SHP77 (cell line): ENCODE measurements at regions not wholly inside any gene's neighbourhood (a gene's known extent, or its start where the extent isn't known, plus 50 kb on each side); places are given as distances from the start of the nearest gene placed in this dataset.
"Not testable (repeated sequence)": the region's sequence is repeated elsewhere in the genome, so short reads cannot be mapped to it uniquely, and the experiment has no call there.

ENCODE experiments used
- DNase-seq, 2 experiments: peaks; one replicate each; lab custom pipeline; 2025; lab: John Stamatoyannopoulos, UW

DNA sequence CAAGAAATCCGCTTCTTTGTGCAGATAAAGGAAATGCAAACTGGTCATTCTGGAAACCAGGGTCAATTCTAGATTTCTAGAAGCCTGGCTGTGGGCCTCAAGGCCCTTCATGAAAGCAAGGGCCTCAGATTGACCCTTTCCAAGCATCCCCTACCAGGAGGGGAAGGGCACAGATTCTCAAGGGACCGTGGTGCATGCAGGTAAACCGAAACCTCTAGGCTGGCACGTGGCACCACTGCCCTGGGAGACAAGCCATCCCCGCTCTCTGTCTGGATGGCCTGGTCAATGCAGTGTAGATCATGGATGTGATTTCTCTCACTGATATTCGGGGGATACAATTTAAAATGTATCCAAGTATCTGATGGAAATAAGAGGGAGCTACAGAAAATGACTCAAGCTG, 69.4 kb downstream of the TOMM20 start:
- DNase-seq = no peak

GRCh38 chr1:235058695-235059094, 69.9 kb downstream of the TOMM20 start:
- no peak for DNase-seq

- DNase-seq = no peak
Measured at GRCh38 chr1:235057385-235058306, 71.0 kb downstream of the TOMM20 start.

DNA sequence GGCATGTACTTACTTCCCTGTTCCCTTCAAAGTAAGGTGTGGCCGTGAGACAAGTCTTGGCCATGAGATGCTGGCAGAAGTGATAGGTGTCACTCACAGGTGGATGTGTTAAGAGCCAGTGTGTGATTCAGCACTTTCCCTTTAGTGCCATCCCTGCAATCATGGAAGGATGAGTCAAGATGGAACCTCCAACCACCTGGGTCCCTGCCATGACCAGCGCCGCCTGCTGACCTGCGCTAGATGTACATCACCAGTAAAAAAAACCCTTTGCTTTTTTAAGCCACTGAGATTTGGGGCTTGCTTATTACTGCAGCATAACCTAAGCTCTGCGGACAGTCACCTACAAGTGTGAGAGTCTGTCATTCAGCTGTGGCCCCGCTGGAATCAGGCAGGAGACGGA, 71.7 kb downstream of the TOMM20 start:
- no peak for DNase-seq

GRCh38 chr1:235054936-235055335, 73.7 kb downstream of the TOMM20 start:
- DNase-seq = no peak

GRCh38 chr1:235054466-235054865, 74.2 kb downstream of the TOMM20 start:
- no peak for DNase-seq

- DNase-seq = no peak
Measured at GRCh38 chr1:235052067-235053008, 76.3 kb downstream of the TOMM20 start.

GRCh38 chr1:235051521-235051920, 77.1 kb downstream of the TOMM20 start:
- peak; percentile 33 to 69 for DNase-seq

- peak; percentile 29 to 35 for DNase-seq
Measured at GRCh38 chr1:235050911-235051360, 77.7 kb downstream of the TOMM20 start.

DNA sequence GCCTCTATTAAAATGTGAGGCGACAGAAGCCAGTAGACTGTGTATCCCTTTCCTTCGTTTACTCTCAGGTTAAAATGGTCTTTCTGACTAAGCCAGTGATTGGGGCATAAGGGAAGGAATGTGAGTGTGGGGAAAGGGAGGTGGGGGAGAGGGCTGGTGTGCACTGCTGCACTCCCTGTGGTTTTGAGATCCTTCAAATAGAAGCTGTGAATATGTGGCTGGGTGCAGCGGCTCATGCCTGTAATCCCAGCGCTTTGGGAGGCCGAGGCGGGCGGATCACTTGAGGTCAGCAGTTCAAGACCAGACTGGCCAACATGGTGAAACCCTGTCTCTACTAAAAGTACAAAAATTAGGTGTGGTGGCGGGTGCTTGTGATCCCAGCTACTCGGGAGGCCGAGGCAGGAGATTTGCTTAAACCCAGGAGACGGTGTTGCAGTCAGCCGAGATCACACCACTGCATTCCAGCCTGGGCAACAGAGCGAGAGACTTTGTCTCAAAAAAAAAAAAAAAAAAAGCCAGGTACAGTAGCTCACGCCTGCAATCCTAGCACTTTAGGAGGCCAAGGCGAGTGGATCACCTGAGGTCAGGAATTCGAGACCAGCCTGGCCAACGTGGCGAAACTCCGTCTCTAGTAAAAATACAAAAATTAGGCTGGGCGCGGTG, 78.8 kb downstream of the TOMM20 start:
- not testable (repeated sequence) for DNase-seq

GRCh38 chr1:235049217-235049616, 79.4 kb downstream of the TOMM20 start:
- DNase-seq = no peak

- no peak for DNase-seq
Measured at GRCh38 chr1:235047331-235047871, 81.2 kb downstream of the TOMM20 start.

DNA sequence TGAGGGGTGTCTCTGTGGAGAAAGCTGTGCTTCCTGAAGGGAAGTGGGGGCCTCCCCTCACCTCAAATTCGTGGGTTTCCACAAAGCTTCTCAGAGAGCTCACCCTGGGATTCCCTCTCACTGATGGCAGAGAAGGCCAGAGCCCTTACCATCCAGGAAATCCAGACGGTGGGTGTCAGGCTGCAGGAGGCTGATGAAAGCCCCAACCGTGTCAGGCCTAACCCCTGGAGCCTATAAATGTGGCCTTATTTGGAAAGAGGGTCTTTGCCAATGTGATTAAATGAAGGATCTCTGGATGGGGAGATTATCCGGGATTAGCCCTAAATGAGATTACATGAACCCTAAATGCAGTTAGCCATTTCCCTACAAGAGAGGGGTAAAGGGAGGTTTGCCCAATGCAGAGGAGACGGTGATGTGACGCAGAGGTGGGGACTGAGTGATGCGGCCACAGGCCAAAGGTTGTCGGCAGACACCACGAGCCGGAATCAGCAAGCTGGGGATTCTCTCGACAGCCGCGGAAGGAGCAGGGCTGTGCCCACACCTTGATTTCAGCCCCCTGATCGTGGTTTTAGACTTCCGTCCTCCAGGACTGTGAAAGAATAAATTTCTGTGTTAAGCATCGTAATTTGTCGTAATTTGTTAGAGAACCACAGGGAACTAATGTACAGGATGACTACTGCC, 82.6 kb downstream of the TOMM20 start:
- no peak for DNase-seq

- DNase-seq = no peak
Measured at GRCh38 chr1:235045034-235045690, 83.5 kb downstream of the TOMM20 start.

GRCh38 chr1:235043234-235043633, 85.4 kb downstream of the TOMM20 start:
- no peak for DNase-seq

GRCh38 chr1:235038701-235039100, 89.9 kb downstream of the TOMM20 start:
- DNase-seq = no peak

DNA sequence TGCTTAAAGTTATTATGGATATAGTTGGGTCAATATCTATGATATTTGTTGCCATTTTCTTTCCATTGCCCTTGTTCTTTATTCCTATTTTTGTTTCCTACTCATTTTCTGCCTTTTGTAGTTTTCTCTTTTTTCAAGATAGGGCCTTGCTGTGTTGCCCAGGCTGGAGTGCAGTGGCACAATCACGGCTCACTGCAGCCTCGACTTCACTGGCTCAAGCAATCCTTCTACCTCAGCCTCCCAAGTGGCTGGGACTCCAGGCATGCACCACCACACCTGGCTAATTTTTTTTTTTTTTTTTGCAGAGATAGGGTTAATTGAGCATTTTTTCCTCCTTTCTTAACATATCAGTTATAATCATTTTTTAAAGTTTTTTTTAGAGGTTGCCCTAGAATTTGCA, 92.7 kb downstream of the TOMM20 start:
- no peak for DNase-seq

GRCh38 chr1:235030919-235031596, 97.6 kb downstream of the TOMM20 start:
- DNase-seq = no peak

DNA sequence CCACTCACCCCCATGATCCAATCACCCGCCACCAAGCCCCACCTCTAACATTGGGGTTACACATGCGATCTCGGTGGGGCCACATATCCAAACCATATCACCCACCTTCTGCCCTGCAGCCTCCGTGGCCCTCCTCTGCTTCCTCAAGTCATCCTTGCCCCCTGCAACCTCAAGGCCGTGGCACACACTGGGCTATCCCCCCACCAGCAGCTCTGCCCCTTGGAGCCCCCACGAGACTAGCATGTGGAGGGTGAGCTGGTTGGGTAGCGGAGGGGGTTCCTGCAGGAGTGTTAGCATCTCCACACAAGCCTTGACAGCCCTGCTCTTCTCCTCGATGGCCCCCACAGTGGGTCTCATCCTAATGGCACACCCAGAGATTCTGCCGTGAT, 100.8 kb downstream of the TOMM20 start:
- no peak for DNase-seq
